Thyroid gland (tissue), 4 donors: ENCODE measurements at regions not wholly inside any gene's neighbourhood (a gene's known extent, or its start where the extent isn't known, plus 50 kb on each side); places are given as distances from the start of the nearest gene placed in this dataset.

Experiments used
- DNase-seq, 2 donors: peaks; one replicate each; pipeline ENCODE4 v3.0.0-alpha.2; 2019
- H3K27ac ChIP-seq, 3 donors: fragments of 200-600 bp; sonication (generic); 1 replicate in 2 of 3; 2 replicates in 1 of 3; pipeline ENCODE4 v1.5.1; 2016 to 2019; ENCODE audit warnings: mild to moderate bottlenecking in 1 of 3, moderate library complexity in 1 of 3
- H3K27me3 ChIP-seq: fragments of 200-600 bp; sonication (generic); one replicate; pipeline ENCODE4 v1.5.1; 2019
- H3K36me3 ChIP-seq, 2 donors: fragments of 200-600 bp; sonication (generic); one replicate each; pipeline ENCODE4 v1.5.1; 2016 to 2019
- H3K4me1 ChIP-seq, 2 donors: fragments of 200-600 bp; sonication (generic); one replicate each; pipeline ENCODE4 v1.5.1; 2017 to 2019
- H3K4me3 ChIP-seq, 3 donors: fragments of 200-600 bp; sonication (generic); replicated peaks in 1 of 3; 1 replicate in 2 of 3; 2 replicates in 1 of 3; pipeline ENCODE4 v1.5.1; 2016; ENCODE audit warnings: mild to moderate bottlenecking in 1 of 3
- H3K9me3 ChIP-seq: fragments of 200-600 bp; sonication (generic); one replicate; pipeline ENCODE4 v1.5.1; 2017
- CTCF ChIP-seq, 6 experiments: fragments of 200-600 bp in 3 of 6; fragments of 450-650 bp in 3 of 6; sonication (generic) in 3 of 6; IDR thresholded peaks; one replicate each; pipeline ENCODE4 v1.5.1; 2016 to 2019; ENCODE audit warnings: antibody characterized with exemption in 6 of 6, mild to moderate bottlenecking in 2 of 6, inconsistent platforms in 1 of 6, moderate library complexity in 1 of 6
- POLR2A ChIP-seq, 2 donors: fragments of 450-650 bp; IDR thresholded peaks; one replicate each; pipeline ENCODE4 v1.6.1; 2017; ENCODE audit warnings: antibody characterized with exemption in 2 of 2, mild to moderate bottlenecking in 2 of 2, moderate library complexity in 1 of 2
- WGBS, 2 donors: methylation state at CpG; one replicate each; pipeline ENCODE4 v1.1.5; 2017; 5-methylcytosine and 5-hydroxymethylcytosine counted together
- intact Hi-C: fragments of 100-400 bp; cut with DNase I; formaldehyde crosslinking; loops from one replicate; pipeline ENCODE4 v1.15.1; 2023

- DNase-seq, result no peak
- 24 to 31% methylated on average over 2 of the region's 2 CpGs for WGBS, 2 donors
- H3K36me3 ChIP-seq, result no peaks in the 10 kb centered on the region
- H3K4me3 ChIP-seq, result no peak overlapping the region
- no peaks in the 10 kb centered on the region for H3K9me3 ChIP-seq
- no peaks in the 10 kb centered on the region for H3K4me1 ChIP-seq
- intact Hi-C loops, result no loop called here
- TF ChIP-seq POLR2A (IDR thresholded peaks at IDR 0.05) (no peak), CTCF (IDR thresholded peaks at IDR 0.05) (no peak)
- no peak overlapping the region for H3K27ac ChIP-seq
- no peaks in the 10 kb centered on the region for H3K27me3 ChIP-seq
These were observed 1257.0 kb downstream of the NLGN4X start for GRCh38 chrX:4971646-4972045.

GRCh38 chrX:4964112-4964511 lies 1250.7 kb upstream of the PRKX start:
- H3K9me3 ChIP-seq, result no peaks in the 10 kb centered on the region
- intact Hi-C loops, result no loop called here
- no peaks in the 10 kb centered on the region for H3K4me1 ChIP-seq
- H3K36me3 ChIP-seq, result no peaks in the 10 kb centered on the region
- no peaks in the 10 kb centered on the region for H3K27me3 ChIP-seq
- no peak overlapping the region for H3K27ac ChIP-seq
- WGBS, 2 donors, result 78 to 84% methylated on average over 3 of the region's 3 CpGs
- DNase-seq, result no peak
- no peak overlapping the region for H3K4me3 ChIP-seq
- TF ChIP-seq CTCF (IDR thresholded peaks at IDR 0.05) (no peak), POLR2A (IDR thresholded peaks at IDR 0.05) (no peak)

- DNase-seq, result no peak
- Histone ChIP-seq H3K27me3 (no peaks in the 10 kb centered on the region), H3K9me3 (no peaks in the 10 kb centered on the region), H3K27ac (no peak overlapping the region), H3K4me1 (no peaks in the 10 kb centered on the region), H3K4me3 (no peak overlapping the region), H3K36me3 (no peaks in the 10 kb centered on the region)
- intact Hi-C loops, result no loop called here
- no peak for TF ChIP-seq CTCF (IDR thresholded peaks at IDR 0.05)
- TF ChIP-seq POLR2A (IDR thresholded peaks at IDR 0.05), result no peak
- 88 to 95% methylated on average over 2 of the region's 2 CpGs for WGBS, 2 donors
These were observed 1250.0 kb upstream of the PRKX start for GRCh38 chrX:4963432-4963831.

GRCh38 chrX:4944767-4945166 lies 1231.3 kb upstream of the PRKX start:
- 77 to 82% methylated on average over 2 of the region's 2 CpGs for WGBS, 2 donors
- Histone ChIP-seq H3K4me3 (no peak overlapping the region), H3K36me3 (no peaks in the 10 kb centered on the region), H3K4me1 (no peaks in the 10 kb centered on the region), H3K27ac (no peak overlapping the region), H3K27me3 (no peaks in the 10 kb centered on the region), H3K9me3 (no peaks in the 10 kb centered on the region)
- intact Hi-C loops, result no loop called here
- no peak for DNase-seq
- TF ChIP-seq POLR2A (IDR thresholded peaks at IDR 0.05) (no peak), CTCF (IDR thresholded peaks at IDR 0.05) (no peak)

GRCh38 chrX:4936315-4936714 lies 1222.9 kb upstream of the PRKX start:
- 73 to 77% methylated on average over 2 of the region's 2 CpGs for WGBS, 2 donors
- no peaks in the 10 kb centered on the region for H3K27me3 ChIP-seq
- TF ChIP-seq CTCF (IDR thresholded peaks at IDR 0.05) (no peak), POLR2A (IDR thresholded peaks at IDR 0.05) (no peak)
- no peak for DNase-seq
- intact Hi-C loops, result no loop called here
- no peaks in the 10 kb centered on the region for H3K4me1 ChIP-seq
- H3K9me3 ChIP-seq, result no peaks in the 10 kb centered on the region
- no peak overlapping the region for H3K27ac ChIP-seq
- no peaks in the 10 kb centered on the region for H3K36me3 ChIP-seq
- no peak overlapping the region for H3K4me3 ChIP-seq
